ENCODE measurements at regions not wholly inside any gene's neighbourhood (a gene's known extent, or its start where the extent isn't known, plus 50 kb on each side); places are given as distances from the start of the nearest gene placed in this dataset.

- TF ChIP-seq CTCF (conservative IDR thresholded peaks at IDR 0.05; ENCODE audit: low read length) (no peak), EZH2phosphoT487 (IDR thresholded peaks at IDR 0.05; ENCODE audit: borderline replicate concordance) (no peak)
These were observed 281.7 kb upstream of the ESRRG start for GRCh38 chr1:217004776-217005436.

Data from Loucy (cell line).